Cardiac fibroblast (primary cell): ENCODE measurements at regions not wholly inside any gene's neighbourhood (a gene's known extent, or its start where the extent isn't known, plus 50 kb on each side); places are given as distances from the start of the nearest gene placed in this dataset.

Experiments
- DNase-seq, 2 donors: peaks; one replicate each; pipeline versions ENCODE4 v3.0.0 to v3.0.0-alpha.2; 2010; ENCODE audit warnings: low read depth in 2 of 2
- H3K4me3 ChIP-seq, 2 donors: replicated peaks in 1 of 2; 1 replicate in 1 of 2; 2 replicates in 1 of 2; pipeline ENCODE4 v1.5.1; 2011; ENCODE audit warnings: low read depth in 2 of 2, low read length in 2 of 2, mild to moderate bottlenecking in 2 of 2, moderate library complexity in 1 of 2
- TF ChIP-seq, protein P1 (sequence below): IDR thresholded peaks from one replicate; pipeline ENCODE4 v1.5.1; 2011; ENCODE audit warnings: low read depth, mild to moderate bottlenecking, low read length, inconsistent platforms

GRCh38 chr6:45795678-45796077, 220.0 kb downstream of the CLIC5 start:
- DNase-seq: no peak
- TF ChIP-seq, protein P1, sequence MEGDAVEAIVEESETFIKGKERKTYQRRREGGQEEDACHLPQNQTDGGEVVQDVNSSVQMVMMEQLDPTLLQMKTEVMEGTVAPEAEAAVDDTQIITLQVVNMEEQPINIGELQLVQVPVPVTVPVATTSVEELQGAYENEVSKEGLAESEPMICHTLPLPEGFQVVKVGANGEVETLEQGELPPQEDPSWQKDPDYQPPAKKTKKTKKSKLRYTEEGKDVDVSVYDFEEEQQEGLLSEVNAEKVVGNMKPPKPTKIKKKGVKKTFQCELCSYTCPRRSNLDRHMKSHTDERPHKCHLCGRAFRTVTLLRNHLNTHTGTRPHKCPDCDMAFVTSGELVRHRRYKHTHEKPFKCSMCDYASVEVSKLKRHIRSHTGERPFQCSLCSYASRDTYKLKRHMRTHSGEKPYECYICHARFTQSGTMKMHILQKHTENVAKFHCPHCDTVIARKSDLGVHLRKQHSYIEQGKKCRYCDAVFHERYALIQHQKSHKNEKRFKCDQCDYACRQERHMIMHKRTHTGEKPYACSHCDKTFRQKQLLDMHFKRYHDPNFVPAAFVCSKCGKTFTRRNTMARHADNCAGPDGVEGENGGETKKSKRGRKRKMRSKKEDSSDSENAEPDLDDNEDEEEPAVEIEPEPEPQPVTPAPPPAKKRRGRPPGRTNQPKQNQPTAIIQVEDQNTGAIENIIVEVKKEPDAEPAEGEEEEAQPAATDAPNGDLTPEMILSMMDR: no peak
- H3K4me3 ChIP-seq: no peak overlapping the region

- DNase-seq: no peak
- H3K4me3 ChIP-seq: no peak overlapping the region
- TF ChIP-seq, protein P1: no peak
These were observed 221.2 kb downstream of the CLIC5 start for GRCh38 chr6:45794465-45794864.

DNA sequence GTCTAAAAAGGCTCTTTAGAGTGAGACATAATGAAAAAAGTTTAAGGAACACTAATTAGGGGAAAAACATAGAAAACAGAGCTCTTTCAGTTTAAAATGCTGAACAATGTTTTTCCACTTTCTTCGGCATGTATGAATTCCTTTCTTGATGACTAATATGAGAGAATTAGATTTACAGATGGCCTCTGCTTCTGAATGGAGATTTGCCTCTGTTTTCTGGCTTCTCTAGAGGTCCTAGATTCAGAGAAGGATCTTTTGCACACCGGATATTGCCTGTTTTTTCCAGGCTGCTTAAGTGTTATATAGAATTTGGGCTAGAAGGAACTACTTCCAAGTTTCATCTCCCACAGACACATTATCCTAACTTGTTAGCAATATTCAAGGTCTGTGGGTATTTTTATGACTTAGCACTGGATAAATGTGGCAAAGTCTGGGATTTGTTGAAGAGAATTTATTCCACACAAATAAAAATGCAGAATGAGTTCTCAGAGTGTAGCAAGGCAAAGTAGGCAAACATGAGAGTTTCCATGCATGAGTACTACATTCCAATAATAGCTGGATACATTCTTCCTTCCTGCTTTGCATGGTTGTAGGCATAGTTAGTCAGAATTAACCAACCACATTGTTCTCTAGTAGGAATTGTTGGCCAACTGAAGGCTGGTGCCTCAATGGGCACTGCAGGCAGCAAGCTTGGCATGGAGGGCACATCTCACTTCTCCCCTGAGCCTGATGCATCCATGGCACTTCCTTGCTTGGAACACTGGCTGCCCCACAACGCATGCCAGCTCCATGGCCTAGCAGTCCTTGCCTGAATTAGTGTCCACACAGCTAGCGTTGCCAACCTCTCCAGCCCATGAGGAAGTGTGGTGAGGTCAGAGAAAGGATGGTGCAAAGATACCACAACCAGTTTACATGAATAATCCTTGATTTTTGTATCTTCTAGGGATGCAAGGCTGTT, 224.2 kb downstream of the CLIC5 start:
- peak; percentile 41 to 78 for DNase-seq
- TF ChIP-seq, protein P1: no peak
- H3K4me3 ChIP-seq: no peak overlapping the region

- DNase-seq: no peak
- TF ChIP-seq, protein P1: no peak
- no peak overlapping the region for H3K4me3 ChIP-seq
These were observed 226.4 kb downstream of the CLIC5 start for GRCh38 chr6:45789238-45789637.

DNA sequence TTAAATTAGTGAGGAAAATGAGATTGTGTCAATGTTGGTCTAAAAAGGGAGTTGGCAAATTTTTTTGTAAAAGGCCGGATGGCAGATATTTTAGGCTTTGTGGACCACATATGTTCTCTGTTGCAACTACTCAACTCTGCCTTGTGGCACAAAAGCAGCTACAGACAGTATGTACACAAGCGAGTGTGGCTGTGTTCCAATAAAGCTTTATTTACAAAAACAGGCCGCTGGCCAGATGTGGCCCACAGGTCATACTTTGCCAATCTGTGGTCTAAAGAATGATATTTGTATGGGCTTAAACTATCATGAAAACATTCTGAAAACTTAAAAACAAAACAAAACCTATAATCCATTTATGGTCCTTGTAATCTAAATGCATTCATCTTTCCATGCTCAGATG, 228.3 kb downstream of the CLIC5 start:
- DNase-seq: no peak
- no peak overlapping the region for H3K4me3 ChIP-seq
- TF ChIP-seq, protein P1: no peak

- DNase-seq: no peak
- H3K4me3 ChIP-seq: no peak overlapping the region
- TF ChIP-seq, protein P1: no peak
These were observed 229.3 kb downstream of the CLIC5 start for GRCh38 chr6:45786355-45786781.
